ENCODE measurements at regions not wholly inside any gene's neighbourhood (a gene's known extent, or its start where the extent isn't known, plus 50 kb on each side); places are given as distances from the start of the nearest gene placed in this dataset.

- Histone ChIP-seq H3K4me2 (ENCODE audit: unreplicated experiment) (no peak overlapping the region), H3K79me2 (ENCODE audit: insufficient read depth) (no peaks in the 10 kb centered on the region), H3F3A (ENCODE audit: insufficient read depth) (no peaks in the 10 kb centered on the region), H3K9me3 (ENCODE audit: low read depth) (no peaks in the 10 kb centered on the region), H3K4me1 (ENCODE audit: insufficient read depth) (no peaks in the 10 kb centered on the region), H3K36me3 (ENCODE audit: low read depth) (no peaks in the 10 kb centered on the region), H3K9ac (no peak overlapping the region), H4K20me1 (ENCODE audit: insufficient read depth) (no peaks in the 10 kb centered on the region), H3K27me3 (replicated peaks; ENCODE audit: insufficient read depth) (peaks cover 7% of the 10 kb centered on the region; the same call in 1 of the 2 replicates), H2AFZ (no peak overlapping the region), H3K9me2 (ENCODE audit: insufficient read depth) (no peaks in the 10 kb centered on the region), H3K27ac (no peak overlapping the region), H3K4me3 (no peak overlapping the region)
- no peak for TF ChIP-seq EZH2 (IDR thresholded peaks at IDR 0.05; ENCODE audit: insufficient read depth, poor library complexity, severe bottlenecking)
- no peak for TF ChIP-seq EZH2phosphoT487 (IDR thresholded peaks at IDR 0.05; ENCODE audit: insufficient read depth, low read depth)
- in situ Hi-C loops (cut with MboI), result no loop called here
- 68 to 70% methylated on average over 19 of the region's 19 CpGs for WGBS, 2 experiments (ENCODE audit: low coverage in 1 of 2, low lambda C conversion rate in 2 of 2, missing lambda C conversion rate in 2 of 2)
- DNase-seq, result no peak
Measured at GRCh38 chr18:46346896-46347630, 242.9 kb downstream of the HAUS1 start.

- Histone ChIP-seq H3K27me3 (replicated peaks; ENCODE audit: insufficient read depth) (no peaks in the 10 kb centered on the region; the same call in 1 of the 2 replicates), H3K36me3 (ENCODE audit: low read depth) (no peaks in the 10 kb centered on the region), H3K4me2 (ENCODE audit: unreplicated experiment) (no peak overlapping the region), H3K4me1 (ENCODE audit: insufficient read depth) (no peaks in the 10 kb centered on the region), H4K20me1 (ENCODE audit: insufficient read depth) (no peaks in the 10 kb centered on the region), H3K9me2 (ENCODE audit: insufficient read depth) (no peaks in the 10 kb centered on the region), H3K79me2 (ENCODE audit: insufficient read depth) (no peaks in the 10 kb centered on the region), H3F3A (ENCODE audit: insufficient read depth) (no peaks in the 10 kb centered on the region), H3K4me3 (no peak overlapping the region), H2AFZ (no peak overlapping the region), H3K9ac (no peak overlapping the region), H3K9me3 (ENCODE audit: low read depth) (no peaks in the 10 kb centered on the region), H3K27ac (no peak overlapping the region)
- in situ Hi-C loops (cut with MboI), result no loop called here
- 31% methylated on average over 13 of the region's 13 CpGs for WGBS, 2 experiments (ENCODE audit: low coverage in 1 of 2, low lambda C conversion rate in 2 of 2, missing lambda C conversion rate in 2 of 2)
- no peak for DNase-seq
- TF ChIP-seq EZH2 (IDR thresholded peaks at IDR 0.05; ENCODE audit: insufficient read depth, poor library complexity, severe bottlenecking), result no peak
- TF ChIP-seq EZH2phosphoT487 (IDR thresholded peaks at IDR 0.05; ENCODE audit: insufficient read depth, low read depth), result no peak
Measured at GRCh38 chr18:46350598-46351159, 246.5 kb downstream of the HAUS1 start.

GRCh38 chr18:46352520-46353250 is 248.5 kb downstream of the HAUS1 start:
- H3K9me2 ChIP-seq (ENCODE audit: insufficient read depth), result no peaks in the 10 kb centered on the region
- no peak overlapping the region for H3K4me2 ChIP-seq (ENCODE audit: unreplicated experiment)
- no peaks in the 10 kb centered on the region for H3K36me3 ChIP-seq (ENCODE audit: low read depth)
- H3K27ac ChIP-seq, result no peak overlapping the region
- H3F3A ChIP-seq (ENCODE audit: insufficient read depth), result no peaks in the 10 kb centered on the region
- H3K9ac ChIP-seq, result no peak overlapping the region
- H3K27me3 ChIP-seq (replicated peaks; ENCODE audit: insufficient read depth), result no peaks in the 10 kb centered on the region; the same call in 1 of the 2 replicates
- H3K4me3 ChIP-seq, result no peak overlapping the region
- H3K9me3 ChIP-seq (ENCODE audit: low read depth), result no peaks in the 10 kb centered on the region
- H3K4me1 ChIP-seq (ENCODE audit: insufficient read depth), result no peaks in the 10 kb centered on the region
- H4K20me1 ChIP-seq (ENCODE audit: insufficient read depth), result no peaks in the 10 kb centered on the region
- in situ Hi-C loops (cut with MboI), result no loop called here
- TF ChIP-seq EZH2 (IDR thresholded peaks at IDR 0.05; ENCODE audit: insufficient read depth, poor library complexity, severe bottlenecking) (no peak), EZH2phosphoT487 (IDR thresholded peaks at IDR 0.05; ENCODE audit: insufficient read depth, low read depth) (no peak)
- H3K79me2 ChIP-seq (ENCODE audit: insufficient read depth), result no peaks in the 10 kb centered on the region
- H2AFZ ChIP-seq, result no peak overlapping the region
- 47 to 50% methylated on average over 5 of the region's 5 CpGs for WGBS, 2 experiments (ENCODE audit: low coverage in 1 of 2, low lambda C conversion rate in 2 of 2, missing lambda C conversion rate in 2 of 2)
- no peak for DNase-seq

- no peak overlapping the region for H3K27ac ChIP-seq
- H3K9ac ChIP-seq, result no peak overlapping the region
- TF ChIP-seq EZH2 (IDR thresholded peaks at IDR 0.05; ENCODE audit: insufficient read depth, poor library complexity, severe bottlenecking), result no peak
- no peak for TF ChIP-seq EZH2phosphoT487 (IDR thresholded peaks at IDR 0.05; ENCODE audit: insufficient read depth, low read depth)
- H4K20me1 ChIP-seq (ENCODE audit: insufficient read depth), result no peaks in the 10 kb centered on the region
- no peaks in the 10 kb centered on the region for H3K9me3 ChIP-seq (ENCODE audit: low read depth)
- H3K4me3 ChIP-seq, result no peak overlapping the region
- no peaks in the 10 kb centered on the region for H3K36me3 ChIP-seq (ENCODE audit: low read depth)
- no peaks in the 10 kb centered on the region; the same call in 1 of the 2 replicates for H3K27me3 ChIP-seq (replicated peaks; ENCODE audit: insufficient read depth)
- no peak overlapping the region for H2AFZ ChIP-seq
- H3K79me2 ChIP-seq (ENCODE audit: insufficient read depth), result no peaks in the 10 kb centered on the region
- H3K9me2 ChIP-seq (ENCODE audit: insufficient read depth), result no peaks in the 10 kb centered on the region
- no peak overlapping the region for H3K4me2 ChIP-seq (ENCODE audit: unreplicated experiment)
- WGBS, 2 experiments (ENCODE audit: low coverage in 1 of 2, low lambda C conversion rate in 2 of 2, missing lambda C conversion rate in 2 of 2), result 52 to 58% methylated on average over 9 of the region's 9 CpGs
- no peaks in the 10 kb centered on the region for H3K4me1 ChIP-seq (ENCODE audit: insufficient read depth)
- DNase-seq, result no peak
- H3F3A ChIP-seq (ENCODE audit: insufficient read depth), result no peaks in the 10 kb centered on the region
- in situ Hi-C loops (cut with MboI), result no loop called here
Measured at GRCh38 chr18:46353460-46353859, 249.3 kb downstream of the HAUS1 start.
